ENCODE measurements at regions not wholly inside any gene's neighbourhood (a gene's known extent, or its start where the extent isn't known, plus 50 kb on each side); places are given as distances from the start of the nearest gene placed in this dataset.
"Not testable (repeated sequence)": the region's sequence is repeated elsewhere in the genome, so short reads cannot be mapped to it uniquely, and the experiment has no call there.

DNA sequence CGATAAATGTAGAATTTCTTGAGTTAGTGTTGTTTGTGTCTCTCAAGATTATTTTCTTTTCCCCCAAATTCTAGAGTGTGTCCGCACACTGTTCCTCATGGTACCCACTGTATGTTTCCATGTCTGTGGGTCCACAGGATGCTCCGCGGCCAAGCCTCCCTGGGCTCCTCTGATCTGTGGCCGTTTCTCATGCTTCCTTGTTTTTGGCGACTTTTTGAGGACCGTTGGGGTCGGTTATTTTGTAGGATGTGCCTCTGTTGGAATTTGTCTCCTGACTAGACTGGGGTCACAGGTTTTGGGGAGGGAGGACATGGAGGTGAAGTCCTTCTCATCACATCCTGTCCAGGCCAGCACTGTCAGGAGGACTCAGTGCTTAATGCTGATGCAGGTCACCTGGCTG, 140.0 kb downstream of the LAT start:
- no peak overlapping the region for H2AFZ ChIP-seq (ENCODE audit: low read length)
- no peak overlapping the region for H3K9ac ChIP-seq (ENCODE audit: low read depth, low read length, poor library complexity, severe bottlenecking)
- H3K79me2 ChIP-seq (ENCODE audit: insufficient read depth, low read length), result no peaks in the 10 kb centered on the region
- H3K4me2 ChIP-seq (ENCODE audit: low read depth, low read length, poor library complexity, severe bottlenecking), result no peak overlapping the region
- H3F3A ChIP-seq (ENCODE audit: low read depth), result no peaks in the 10 kb centered on the region
- H3K36me3 ChIP-seq (ENCODE audit: insufficient read depth, low read length), result no peaks in the 10 kb centered on the region
- no peaks in the 10 kb centered on the region for H4K20me1 ChIP-seq (ENCODE audit: insufficient read depth, low read length, poor library complexity, severe bottlenecking)
- no peak for TF ChIP-seq EZH2phosphoT487 (IDR thresholded peaks at IDR 0.05; ENCODE audit: borderline replicate concordance)
- TF ChIP-seq, protein P1, sequence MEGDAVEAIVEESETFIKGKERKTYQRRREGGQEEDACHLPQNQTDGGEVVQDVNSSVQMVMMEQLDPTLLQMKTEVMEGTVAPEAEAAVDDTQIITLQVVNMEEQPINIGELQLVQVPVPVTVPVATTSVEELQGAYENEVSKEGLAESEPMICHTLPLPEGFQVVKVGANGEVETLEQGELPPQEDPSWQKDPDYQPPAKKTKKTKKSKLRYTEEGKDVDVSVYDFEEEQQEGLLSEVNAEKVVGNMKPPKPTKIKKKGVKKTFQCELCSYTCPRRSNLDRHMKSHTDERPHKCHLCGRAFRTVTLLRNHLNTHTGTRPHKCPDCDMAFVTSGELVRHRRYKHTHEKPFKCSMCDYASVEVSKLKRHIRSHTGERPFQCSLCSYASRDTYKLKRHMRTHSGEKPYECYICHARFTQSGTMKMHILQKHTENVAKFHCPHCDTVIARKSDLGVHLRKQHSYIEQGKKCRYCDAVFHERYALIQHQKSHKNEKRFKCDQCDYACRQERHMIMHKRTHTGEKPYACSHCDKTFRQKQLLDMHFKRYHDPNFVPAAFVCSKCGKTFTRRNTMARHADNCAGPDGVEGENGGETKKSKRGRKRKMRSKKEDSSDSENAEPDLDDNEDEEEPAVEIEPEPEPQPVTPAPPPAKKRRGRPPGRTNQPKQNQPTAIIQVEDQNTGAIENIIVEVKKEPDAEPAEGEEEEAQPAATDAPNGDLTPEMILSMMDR (conservative IDR thresholded peaks at IDR 0.05; ENCODE audit: low read length), result no peak
- no peaks in the 10 kb centered on the region for H3K9me3 ChIP-seq (ENCODE audit: insufficient read depth, low read depth, low read length)
- no peak overlapping the region for H3K4me3 ChIP-seq (ENCODE audit: low read length, poor library complexity, severe bottlenecking)
- H3K4me1 ChIP-seq (ENCODE audit: insufficient read depth, low read length, poor library complexity, severe bottlenecking), result no peaks in the 10 kb centered on the region
- H3K9me2 ChIP-seq (replicated peaks; ENCODE audit: low read depth, low read length), result no peaks in the 10 kb centered on the region
- H3K27me3 ChIP-seq (ENCODE audit: insufficient read depth, low read length, poor library complexity, severe bottlenecking), result no peaks in the 10 kb centered on the region

DNA sequence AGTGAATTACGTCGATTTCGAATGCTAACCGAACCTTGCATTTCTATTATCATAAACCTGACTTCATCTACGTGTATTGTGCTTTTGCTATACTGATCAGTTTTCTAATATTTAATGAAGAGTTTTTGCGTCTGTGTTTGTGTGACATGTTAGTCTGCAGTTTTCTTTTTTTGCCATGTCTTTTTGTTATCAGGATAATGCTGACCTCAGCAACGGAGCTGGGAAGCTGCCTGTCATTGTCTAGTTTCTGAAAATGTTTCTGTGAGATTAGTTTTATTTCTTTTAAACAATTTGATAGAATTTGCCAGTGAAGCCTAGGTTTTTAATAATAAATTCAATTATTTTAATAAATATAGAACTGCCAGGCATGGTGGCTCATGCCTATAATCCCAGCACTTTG, 139.3 kb downstream of the LAT start:
- not testable (repeated sequence) for H3K79me2 ChIP-seq (ENCODE audit: insufficient read depth, low read length); H3K9me3 ChIP-seq (ENCODE audit: insufficient read depth, low read depth, low read length); H3K4me2 ChIP-seq (ENCODE audit: low read depth, low read length, poor library complexity, severe bottlenecking); H3K4me1 ChIP-seq (ENCODE audit: insufficient read depth, low read length, poor library complexity, severe bottlenecking); H3K9me2 ChIP-seq (replicated peaks; ENCODE audit: low read depth, low read length); H3K9ac ChIP-seq (ENCODE audit: low read depth, low read length, poor library complexity, severe bottlenecking); H3F3A ChIP-seq (ENCODE audit: low read depth); H3K4me3 ChIP-seq (ENCODE audit: low read length, poor library complexity, severe bottlenecking); H3K27me3 ChIP-seq (ENCODE audit: insufficient read depth, low read length, poor library complexity, severe bottlenecking); H2AFZ ChIP-seq (ENCODE audit: low read length); H4K20me1 ChIP-seq (ENCODE audit: insufficient read depth, low read length, poor library complexity, severe bottlenecking); H3K36me3 ChIP-seq (ENCODE audit: insufficient read depth, low read length)

DNA sequence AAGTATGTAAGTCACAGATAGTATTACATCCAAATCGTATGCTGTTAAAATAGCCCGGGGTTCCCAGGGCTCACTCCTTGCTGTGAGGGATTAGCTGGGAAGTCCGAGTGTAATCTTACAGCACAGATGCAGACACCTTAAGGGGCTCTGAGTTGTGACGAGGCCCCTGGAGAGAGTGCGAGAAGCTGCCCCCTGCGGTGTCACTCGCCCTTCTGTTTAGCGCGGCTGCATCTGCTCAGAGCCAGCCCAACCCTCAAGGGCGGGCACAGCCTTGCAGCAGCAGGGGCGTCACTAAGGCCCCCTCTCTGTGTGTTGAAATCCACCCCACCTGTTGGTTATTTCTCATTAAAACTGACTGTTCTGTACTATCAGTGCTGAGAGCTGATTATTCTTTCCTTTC, 135.8 kb downstream of the LAT start:
- not testable (repeated sequence) for H3K79me2 ChIP-seq (ENCODE audit: insufficient read depth, low read length)

DNA sequence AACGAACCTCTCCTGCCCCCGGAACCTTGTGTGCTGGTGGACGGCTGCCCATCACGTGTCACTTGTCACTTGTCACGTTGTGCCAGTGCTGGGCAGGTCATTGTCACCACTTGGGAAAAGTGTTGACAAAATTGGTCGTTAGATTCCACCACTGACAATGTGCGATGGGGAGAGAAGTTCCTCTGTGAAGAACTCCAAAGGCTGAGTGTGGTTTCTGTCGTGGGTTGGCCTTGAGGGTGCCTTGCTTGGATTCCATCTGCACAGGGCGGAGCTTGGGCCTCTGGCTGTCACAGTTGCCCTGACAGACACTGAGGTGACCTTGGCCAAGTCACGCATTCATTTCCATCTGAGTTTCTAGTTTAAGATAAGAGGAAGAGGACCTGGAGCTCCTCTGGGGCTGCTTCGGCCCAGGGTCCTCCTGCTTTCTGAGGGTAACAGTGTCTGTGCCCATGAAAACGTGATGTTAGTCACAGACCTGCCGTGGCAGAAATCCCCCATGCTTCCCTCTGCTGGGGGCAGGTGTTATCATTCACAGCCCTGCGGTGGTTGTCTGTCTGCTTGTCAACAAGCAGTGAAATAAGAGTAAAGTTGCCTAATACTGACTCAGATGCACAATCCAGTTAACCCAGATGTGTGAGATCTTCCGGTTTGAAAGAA, 133.6 kb downstream of the LAT start:
- not testable (repeated sequence) for H2AFZ ChIP-seq (ENCODE audit: low read length); H3F3A ChIP-seq (ENCODE audit: low read depth); H3K9ac ChIP-seq (ENCODE audit: low read depth, low read length, poor library complexity, severe bottlenecking); H3K27me3 ChIP-seq (ENCODE audit: insufficient read depth, low read length, poor library complexity, severe bottlenecking); H4K20me1 ChIP-seq (ENCODE audit: insufficient read depth, low read length, poor library complexity, severe bottlenecking); H3K9me3 ChIP-seq (ENCODE audit: insufficient read depth, low read depth, low read length); H3K36me3 ChIP-seq (ENCODE audit: insufficient read depth, low read length); H3K4me2 ChIP-seq (ENCODE audit: low read depth, low read length, poor library complexity, severe bottlenecking); H3K9me2 ChIP-seq (replicated peaks; ENCODE audit: low read depth, low read length); H3K4me3 ChIP-seq (ENCODE audit: low read length, poor library complexity, severe bottlenecking); H3K79me2 ChIP-seq (ENCODE audit: insufficient read depth, low read length); H3K4me1 ChIP-seq (ENCODE audit: insufficient read depth, low read length, poor library complexity, severe bottlenecking)

More for the DNA sequence above, 135.8 kb downstream of the LAT start:
- not testable (repeated sequence) for H3K4me1 ChIP-seq (ENCODE audit: insufficient read depth, low read length, poor library complexity, severe bottlenecking); H4K20me1 ChIP-seq (ENCODE audit: insufficient read depth, low read length, poor library complexity, severe bottlenecking); H3K9me2 ChIP-seq (replicated peaks; ENCODE audit: low read depth, low read length); H3K4me3 ChIP-seq (ENCODE audit: low read length, poor library complexity, severe bottlenecking); H3F3A ChIP-seq (ENCODE audit: low read depth); H3K9ac ChIP-seq (ENCODE audit: low read depth, low read length, poor library complexity, severe bottlenecking); H3K27me3 ChIP-seq (ENCODE audit: insufficient read depth, low read length, poor library complexity, severe bottlenecking); H2AFZ ChIP-seq (ENCODE audit: low read length); H3K9me3 ChIP-seq (ENCODE audit: insufficient read depth, low read depth, low read length); H3K36me3 ChIP-seq (ENCODE audit: insufficient read depth, low read length); H3K4me2 ChIP-seq (ENCODE audit: low read depth, low read length, poor library complexity, severe bottlenecking)

Data from Loucy (cell line).